ENCODE measurements at regions not wholly inside any gene's neighbourhood (a gene's known extent, or its start where the extent isn't known, plus 50 kb on each side); places are given as distances from the start of the nearest gene placed in this dataset.
"Not testable (repeated sequence)": the region's sequence is repeated elsewhere in the genome, so short reads cannot be mapped to it uniquely, and the experiment has no call there.

GRCh38 chr4:118634126-118634875, 50.9 kb upstream of the METTL14 start:
- H3K4me1 Mint-ChIP-seq; H3K27me3 Mint-ChIP-seq; H3K4me3 Mint-ChIP-seq; H3K36me3 Mint-ChIP-seq (ENCODE audit: low read depth); H3K9me3 Mint-ChIP-seq; CTCF ChIA-PET; DNase-seq; H3K27ac Mint-ChIP-seq; POLR2A ChIA-PET: not testable (repeated sequence)
